NK-92 (cell line): ENCODE measurements at regions not wholly inside any gene's neighbourhood (a gene's known extent, or its start where the extent isn't known, plus 50 kb on each side); places are given as distances from the start of the nearest gene placed in this dataset.
A peak's percentile ranks its signal among the peaks of the same experiment; 100 is the strongest.

Experiments used
- DNase-seq: peaks from one replicate; lab custom pipeline; 2025; ENCODE audit not compliant: unreplicated experiment; lab: John Stamatoyannopoulos, UW

- no peak for DNase-seq
Measured at GRCh38 chr1:42096554-42096953, 56.7 kb upstream of the GUCA2B start.

- no peak for DNase-seq
Measured at GRCh38 chr1:42089246-42089645, 64.0 kb upstream of the GUCA2B start.

- no peak for DNase-seq
Measured at GRCh38 chr1:42086146-42086545, 67.1 kb upstream of the GUCA2B start.

- no peak for DNase-seq
Measured at GRCh38 chr1:42085596-42085995, 67.6 kb upstream of the GUCA2B start.

GRCh38 chr1:42081475-42081874, 71.7 kb upstream of the GUCA2B start:
- DNase-seq: no peak

- DNase-seq: no peak
Measured at GRCh38 chr1:42075179-42075578, 78.0 kb upstream of the GUCA2B start.

- no peak for DNase-seq
Measured at GRCh38 chr1:42070996-42071395, 82.2 kb upstream of the GUCA2B start.

GRCh38 chr1:42057800-42058199, 95.4 kb upstream of the GUCA2B start:
- no peak for DNase-seq

GRCh38 chr1:42056460-42056859, 96.8 kb upstream of the GUCA2B start:
- DNase-seq: no peak

GRCh38 chr1:42055061-42055460, 98.1 kb upstream of the GUCA2B start:
- no peak for DNase-seq

- DNase-seq: no peak
Measured at GRCh38 chr1:42052072-42052699, 101.0 kb upstream of the GUCA2B start.

GRCh38 chr1:42047508-42047880, 105.7 kb upstream of the GUCA2B start:
- DNase-seq: no peak

GRCh38 chr1:42046761-42047507, 106.3 kb upstream of the GUCA2B start:
- DNase-seq: no peak

- DNase-seq: no peak
Measured at GRCh38 chr1:42044346-42044745, 108.9 kb upstream of the GUCA2B start.

- no peak for DNase-seq
Measured at GRCh38 chr1:42043811-42044210, 109.4 kb upstream of the GUCA2B start.

GRCh38 chr1:42043182-42043581, 110.0 kb upstream of the GUCA2B start:
- DNase-seq: no peak

GRCh38 chr1:42041031-42041430, 112.2 kb upstream of the GUCA2B start:
- DNase-seq: no peak

- DNase-seq: no peak
Measured at GRCh38 chr1:42040159-42040558, 113.1 kb upstream of the GUCA2B start.

- no peak for DNase-seq
Measured at GRCh38 chr1:42038261-42038660, 114.9 kb upstream of the GUCA2B start.

GRCh38 chr1:42037586-42037985, 115.6 kb upstream of the GUCA2B start:
- DNase-seq: no peak

- no peak for DNase-seq
Measured at GRCh38 chr1:42037161-42037560, 116.0 kb upstream of the GUCA2B start.

- peak; percentile 59 for DNase-seq
Measured at GRCh38 chr1:42035830-42036604, 117.2 kb upstream of the GUCA2B start.
